A673 (cell line): ENCODE measurements at regions not wholly inside any gene's neighbourhood (a gene's known extent, or its start where the extent isn't known, plus 50 kb on each side); places are given as distances from the start of the nearest gene placed in this dataset.

Experiments used
- BruUV-seq: library from RNA; stranded (reverse); fragments of 400-500 nt; replicated peaks from 2 replicates; lab custom pipeline; 2021; lab: Mats Ljungman, UMichigan
- CTCF ChIA-PET: fragments of 300-600 bp; sonication (Branson Sonifier 250); formaldehyde crosslinking; loops from one replicate; lab custom pipeline; 2022; ENCODE audit warnings: antibody characterized with exemption; lab: Charles Lee
- POLR2A ChIA-PET: fragments of 300-600 bp; sonication (Branson Sonifier 250); formaldehyde crosslinking; loops from one replicate; lab custom pipeline; 2022; ENCODE audit warnings: antibody characterized with exemption; ENCODE audit not compliant: low non-redundant PET; lab: Charles Lee
- DNase-seq: peaks from one replicate; pipeline ENCODE4 v3.0.0-alpha.2; 2015; ENCODE audit warnings: low spot score
- H3K27ac ChIP-seq: fragments of 200-600 bp; sonication (generic); 2 replicates; pipeline ENCODE4 v1.5.1; 2016; ENCODE audit warnings: mixed run types, low read depth, mild to moderate bottlenecking, mixed read lengths, antibody characterized with exemption, low read length; ENCODE audit not compliant: poor library complexity, severe bottlenecking
- H3K27me3 ChIP-seq: fragments of 200-600 bp; sonication (generic); replicated peaks from 2 replicates; pipeline ENCODE4 v1.6.1; 2017; ENCODE audit warnings: mixed run types, low read depth, mild to moderate bottlenecking, mixed read lengths, antibody characterized with exemption, low read length; ENCODE audit not compliant: insufficient read depth, poor library complexity
- H3K36me3 ChIP-seq: fragments of 200-600 bp; sonication (generic); 2 replicates; pipeline ENCODE4 v1.6.1; 2016; ENCODE audit warnings: mixed run types, mild to moderate bottlenecking, mixed read lengths, antibody characterized with exemption, low read length; ENCODE audit not compliant: insufficient read depth, poor library complexity, severe bottlenecking
- H3K4me1 ChIP-seq: fragments of 200-600 bp; sonication (generic); 2 replicates; pipeline ENCODE4 v1.6.1; 2017; ENCODE audit warnings: mixed run types, mild to moderate bottlenecking, mixed read lengths, antibody characterized with exemption, low read length; ENCODE audit not compliant: insufficient read depth, poor library complexity, severe bottlenecking
- H3K4me3 ChIP-seq: fragments of 200-600 bp; sonication (generic); 2 replicates; pipeline ENCODE4 v1.5.1; 2016; ENCODE audit warnings: low read depth, mixed run types, mild to moderate bottlenecking, mixed read lengths, low read length; ENCODE audit not compliant: poor library complexity, severe bottlenecking
- H3K9me3 ChIP-seq: fragments of 200-600 bp; sonication (generic); 2 replicates; pipeline ENCODE4 v1.6.1; 2016; ENCODE audit warnings: mixed run types, low read depth, mild to moderate bottlenecking, mixed read lengths, antibody characterized with exemption, low read length; ENCODE audit not compliant: poor library complexity, severe bottlenecking
- CTCF ChIP-seq: fragments of 300-800, 200-600 bp; sonication (generic); conservative IDR thresholded peaks from 2 replicates; pipeline ENCODE4 v1.5.1; 2017; ENCODE audit warnings: low read depth, mild to moderate bottlenecking, antibody characterized with exemption, low read length, moderate library complexity, mixed read lengths
- EZH2 ChIP-seq: fragments of 200-600 bp; sonication (generic); IDR thresholded peaks from 2 replicates; pipeline ENCODE4 v1.6.1; 2017; ENCODE audit warnings: borderline replicate concordance, low read depth, mild to moderate bottlenecking, mixed read lengths, antibody characterized with exemption, low read length; ENCODE audit not compliant: poor library complexity, severe bottlenecking
- intact Hi-C: fragments of 100-400 bp; cut with micrococcal nuclease; formaldehyde crosslinking; loops from one replicate; pipeline ENCODE4 v1.10.0; 2022; ENCODE audit not compliant: unreplicated experiment

- POLR2A ChIA-PET = no interaction called here
- H3K27ac ChIP-seq = no peak overlapping the region
- CTCF ChIA-PET = no interaction called here
- no peak overlapping the region for H3K4me3 ChIP-seq
- intact Hi-C loops = no loop called here
- no peaks in the 10 kb centered on the region for H3K36me3 ChIP-seq
- H3K9me3 ChIP-seq = peaks cover 4% of the 10 kb centered on the region
- no TSS peak for BruUV-seq
- DNase-seq = no peak
- H3K27me3 ChIP-seq = no peaks in the 10 kb centered on the region
- TF ChIP-seq EZH2 (no peak), CTCF (no peak)
- no peaks in the 10 kb centered on the region for H3K4me1 ChIP-seq
Observed at GRCh38 chr9:29844251-29844650, 2271.0 kb upstream of the C9orf72 start.

- peaks cover 4% of the 10 kb centered on the region for H3K9me3 ChIP-seq
- TF ChIP-seq CTCF = no peak
- no TSS peak for BruUV-seq
- no peak for DNase-seq
- no peaks in the 10 kb centered on the region for H3K4me1 ChIP-seq
- H3K27ac ChIP-seq = no peak overlapping the region
- intact Hi-C loops = no loop called here
- ChIA-PET POLR2A (no interaction called here), CTCF (no interaction called here)
- H3K36me3 ChIP-seq = no peaks in the 10 kb centered on the region
- no peak overlapping the region for H3K4me3 ChIP-seq
- no peaks in the 10 kb centered on the region for H3K27me3 ChIP-seq
Observed at GRCh38 chr9:29850664-29851063, 2277.4 kb upstream of the C9orf72 start.

- CTCF ChIA-PET = no interaction called here
- Histone ChIP-seq H3K4me1 (no peaks in the 10 kb centered on the region), H3K9me3 (no peaks in the 10 kb centered on the region), H3K4me3 (no peak overlapping the region), H3K36me3 (no peaks in the 10 kb centered on the region), H3K27ac (no peak overlapping the region), H3K27me3 (no peaks in the 10 kb centered on the region)
- BruUV-seq = no TSS peak
- intact Hi-C loops = no loop called here
- no peak for TF ChIP-seq CTCF
- TF ChIP-seq EZH2 = no peak
- DNase-seq = no peak
- POLR2A ChIA-PET = no interaction called here
Observed at GRCh38 chr9:29861803-29862202, 2288.5 kb upstream of the C9orf72 start.
